PC-3 (cell line): ENCODE measurements at regions not wholly inside any gene's neighbourhood (a gene's known extent, or its start where the extent isn't known, plus 50 kb on each side); places are given as distances from the start of the nearest gene placed in this dataset.

Source experiments
- ATAC-seq: fragments of 200-7000 bp; cut with Tn5 transposase; 2 replicates; pipeline ENCODE4 v1.9.1; 2020; ENCODE audit warnings: mild to moderate bottlenecking, moderate library complexity
- BruUV-seq: library from RNA; stranded (reverse); fragments of 400-500 nt; replicated peaks from 2 replicates; lab custom pipeline; 2021; lab: Mats Ljungman, UMichigan
- CTCF ChIA-PET: fragments of 300-600 bp; sonication (Branson Sonifier 250); formaldehyde crosslinking; loops from one replicate; lab custom pipeline; 2022; ENCODE audit warnings: antibody characterized with exemption; lab: Charles Lee
- POLR2A ChIA-PET: fragments of 300-600 bp; sonication (Branson Sonifier 250); formaldehyde crosslinking; loops from one replicate; lab custom pipeline; 2022; ENCODE audit warnings: antibody characterized with exemption; ENCODE audit not compliant: unreplicated experiment; lab: Charles Lee
- DNase-seq: peaks from one replicate; pipeline ENCODE4 v3.0.0-alpha.2; 2015
- H2AFZ ChIP-seq: fragments of 300-600 bp; sonication (generic); 2 replicates; pipeline ENCODE4 v1.6.0; 2016; ENCODE audit warnings: antibody characterized with exemption, low read length
- H3F3A ChIP-seq: fragments of 300-600 bp; sonication (generic); one replicate; pipeline ENCODE4 v1.6.0; 2017; ENCODE audit warnings: antibody characterized with exemption, low read length, control low read depth, mild to moderate bottlenecking; ENCODE audit not compliant: unreplicated experiment
- H3K27ac ChIP-seq: fragments of 300-600 bp; sonication (generic); 2 replicates; pipeline ENCODE4 v1.5.1; 2016; ENCODE audit warnings: mild to moderate bottlenecking, low read length
- H3K27me3 ChIP-seq: fragments of 300-600 bp; sonication (generic); 2 replicates; pipeline ENCODE4 v1.6.1; 2016; ENCODE audit warnings: low read length, mixed read lengths
- H3K36me3 ChIP-seq: fragments of 300-600 bp; sonication (generic); 2 replicates; pipeline ENCODE4 v1.6.1; 2016; ENCODE audit warnings: low read depth, mixed run types, low read length, mixed read lengths
- H3K4me1 ChIP-seq: fragments of 300-600 bp; sonication (generic); 2 replicates; pipeline ENCODE4 v1.5.1; 2016; ENCODE audit warnings: low read length; ENCODE audit not compliant: insufficient read depth
- H3K4me2 ChIP-seq: fragments of 300-600 bp; sonication (generic); 2 replicates; pipeline ENCODE4 v1.6.0; 2016; ENCODE audit warnings: low read length
- H3K4me3 ChIP-seq: fragments of 300-600 bp; sonication (generic); 2 replicates; pipeline ENCODE4 v1.5.1; 2016; ENCODE audit warnings: mild to moderate bottlenecking, low read length, mixed read lengths
- H3K79me2 ChIP-seq: fragments of 300-600 bp; sonication (generic); 2 replicates; pipeline ENCODE4 v1.6.1; 2017; ENCODE audit warnings: low read length, mixed read lengths
- H3K9ac ChIP-seq: fragments of 300-600 bp; sonication (generic); 2 replicates; pipeline ENCODE4 v1.6.0; 2016; ENCODE audit warnings: mild to moderate bottlenecking, low read length
- H3K9me2 ChIP-seq: fragments of 300-600 bp; sonication (generic); replicated peaks from 2 replicates; pipeline ENCODE4 v1.6.1; 2016; ENCODE audit warnings: mixed run types, low read length, mixed read lengths
- H3K9me3 ChIP-seq: fragments of 300-600 bp; sonication (generic); 2 replicates; pipeline ENCODE4 v1.6.1; 2016; ENCODE audit warnings: low read length, mixed read lengths
- H4K20me1 ChIP-seq: fragments of 300-600 bp; sonication (generic); 2 replicates; pipeline ENCODE4 v1.6.1; 2016; ENCODE audit warnings: low read length, mixed read lengths
- EZH2 ChIP-seq: fragments of 300-600 bp; sonication (generic); IDR thresholded peaks from one replicate; pipeline ENCODE4 v1.6.1; 2017; ENCODE audit warnings: antibody characterized with exemption, mild to moderate bottlenecking, low read length; ENCODE audit not compliant: unreplicated experiment
- EZH2phosphoT487 ChIP-seq: fragments of 300-600 bp; sonication (generic); IDR thresholded peaks from 2 replicates; pipeline ENCODE4 v1.6.1; 2018; ENCODE audit warnings: mild to moderate bottlenecking, antibody characterized with exemption, low read length, borderline replicate concordance
- intact Hi-C: fragments of 100-400 bp; cut with micrococcal nuclease; formaldehyde crosslinking; loops from 2 replicates; pipeline ENCODE4 v1.9.0; 2023
- TF ChIP-seq, protein P1 (sequence below): fragments of 300-600 bp; sonication (generic); conservative IDR thresholded peaks from 2 replicates; pipeline ENCODE4 v1.5.1; 2017; ENCODE audit warnings: antibody characterized with exemption, low read depth, mild to moderate bottlenecking, low read length

- no peaks in the 10 kb centered on the region for H4K20me1 ChIP-seq
- peak overlapping the region; percentile 32; the same call in 1 of the 2 replicates for H3K9ac ChIP-seq
- no peaks in the 10 kb centered on the region for H3K27me3 ChIP-seq
- POLR2A ChIA-PET = interaction anchor here (0.7 kb wide), 2 partner anchors 137 to 346 kb away, joined by 3 to 4 read pairs; no protein-coding TSS in a partner anchor
- H3K9me2 ChIP-seq = no peaks in the 10 kb centered on the region
- H3K27ac ChIP-seq = peak overlapping the region; percentile 88
- no peak; the same call in 1 of the 2 replicates for ATAC-seq
- peaks cover 4% of the 10 kb centered on the region for H3F3A ChIP-seq
- intact Hi-C loops = loop anchor here (1.0 kb wide), 1 partner anchor 8 kb away; no protein-coding TSS in a partner anchor
- H3K4me1 ChIP-seq = peaks cover 57% of the 10 kb centered on the region
- H2AFZ ChIP-seq = no peak overlapping the region
- BruUV-seq = no TSS peak
- no peak for DNase-seq
- H3K9me3 ChIP-seq = no peaks in the 10 kb centered on the region
- H3K4me3 ChIP-seq = peak overlapping the region; percentile 3; the same call in 1 of the 2 replicates
- TF ChIP-seq, protein P1, sequence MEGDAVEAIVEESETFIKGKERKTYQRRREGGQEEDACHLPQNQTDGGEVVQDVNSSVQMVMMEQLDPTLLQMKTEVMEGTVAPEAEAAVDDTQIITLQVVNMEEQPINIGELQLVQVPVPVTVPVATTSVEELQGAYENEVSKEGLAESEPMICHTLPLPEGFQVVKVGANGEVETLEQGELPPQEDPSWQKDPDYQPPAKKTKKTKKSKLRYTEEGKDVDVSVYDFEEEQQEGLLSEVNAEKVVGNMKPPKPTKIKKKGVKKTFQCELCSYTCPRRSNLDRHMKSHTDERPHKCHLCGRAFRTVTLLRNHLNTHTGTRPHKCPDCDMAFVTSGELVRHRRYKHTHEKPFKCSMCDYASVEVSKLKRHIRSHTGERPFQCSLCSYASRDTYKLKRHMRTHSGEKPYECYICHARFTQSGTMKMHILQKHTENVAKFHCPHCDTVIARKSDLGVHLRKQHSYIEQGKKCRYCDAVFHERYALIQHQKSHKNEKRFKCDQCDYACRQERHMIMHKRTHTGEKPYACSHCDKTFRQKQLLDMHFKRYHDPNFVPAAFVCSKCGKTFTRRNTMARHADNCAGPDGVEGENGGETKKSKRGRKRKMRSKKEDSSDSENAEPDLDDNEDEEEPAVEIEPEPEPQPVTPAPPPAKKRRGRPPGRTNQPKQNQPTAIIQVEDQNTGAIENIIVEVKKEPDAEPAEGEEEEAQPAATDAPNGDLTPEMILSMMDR = no peak
- TF ChIP-seq EZH2 (no peak), EZH2phosphoT487 (no peak)
- CTCF ChIA-PET = no interaction called here
- no peaks in the 10 kb centered on the region for H3K79me2 ChIP-seq
- H3K36me3 ChIP-seq = no peaks in the 10 kb centered on the region
- H3K4me2 ChIP-seq = peak overlapping the region; percentile 60
Measured at GRCh38 chr3:159627229-159627628, 361.4 kb upstream of the IL12A start.

- H4K20me1 ChIP-seq = no peaks in the 10 kb centered on the region
- POLR2A ChIA-PET = interaction anchor here (0.7 kb wide), 1 partner anchor 346 kb away, joined by 4 read pairs; no protein-coding TSS in a partner anchor
- no peaks in the 10 kb centered on the region for H3K9me2 ChIP-seq
- H3K36me3 ChIP-seq = no peaks in the 10 kb centered on the region
- TF ChIP-seq, protein P1 = no peak
- no peak for TF ChIP-seq EZH2
- no peak for TF ChIP-seq EZH2phosphoT487
- H2AFZ ChIP-seq = no peak overlapping the region
- H3K27me3 ChIP-seq = no peaks in the 10 kb centered on the region
- ATAC-seq (peak; percentile 89), DNase-seq (peak; percentile 96)
- no peaks in the 10 kb centered on the region for H3K9me3 ChIP-seq
- peak overlapping the region; percentile 88 for H3K27ac ChIP-seq
- BruUV-seq = no TSS peak
- peaks cover 4% of the 10 kb centered on the region for H3F3A ChIP-seq
- H3K4me2 ChIP-seq = peak overlapping the region; percentile 60
- CTCF ChIA-PET = no interaction called here
- intact Hi-C loops = loop anchor here (1.0 kb wide), 1 partner anchor 8 kb away; no protein-coding TSS in a partner anchor
- peak overlapping the region; percentile 32; the same call in 1 of the 2 replicates for H3K9ac ChIP-seq
- no peaks in the 10 kb centered on the region for H3K79me2 ChIP-seq
- H3K4me1 ChIP-seq = peaks cover 61% of the 10 kb centered on the region
- H3K4me3 ChIP-seq = peak overlapping the region; percentile 3; the same call in 1 of the 2 replicates
Measured at GRCh38 chr3:159627634-159628033, 361.0 kb upstream of the IL12A start.

- Histone ChIP-seq H3K9me2 (no peaks in the 10 kb centered on the region), H3K27ac (no peak overlapping the region), H3K4me2 (no peak overlapping the region), H3K36me3 (no peaks in the 10 kb centered on the region), H2AFZ (no peak overlapping the region), H3K9ac (no peak overlapping the region), H3K27me3 (no peaks in the 10 kb centered on the region), H4K20me1 (no peaks in the 10 kb centered on the region), H3K9me3 (no peaks in the 10 kb centered on the region), H3K79me2 (no peaks in the 10 kb centered on the region), H3K4me1 (peaks cover 76% of the 10 kb centered on the region), H3F3A (peaks cover 4% of the 10 kb centered on the region), H3K4me3 (no peak overlapping the region)
- POLR2A ChIA-PET = no interaction called here
- intact Hi-C loops = no loop called here
- DNase-seq (peak; percentile 54), ATAC-seq (no peak)
- TF ChIP-seq, protein P1 = no peak
- TF ChIP-seq EZH2 (no peak), EZH2phosphoT487 (no peak)
- no TSS peak for BruUV-seq
- CTCF ChIA-PET = no interaction called here
Measured at GRCh38 chr3:159629329-159630084, 359.1 kb upstream of the IL12A start.
